Kidney epithelial cell (primary cell): ENCODE measurements at regions not wholly inside any gene's neighbourhood (a gene's known extent, or its start where the extent isn't known, plus 50 kb on each side); places are given as distances from the start of the nearest gene placed in this dataset.

ENCODE experiments used
- DNase-seq: peaks from one replicate; pipeline ENCODE4 v3.0.0-alpha.2; 2010; ENCODE audit warnings: low read depth
- H3K27me3 ChIP-seq: 2 replicates; pipeline ENCODE4 v1.6.0; 2011; ENCODE audit warnings: low read length; ENCODE audit not compliant: control insufficient read depth, insufficient read depth
- H3K36me3 ChIP-seq: 2 replicates; pipeline ENCODE4 v1.5.1; 2011; ENCODE audit warnings: low read length; ENCODE audit not compliant: control insufficient read depth, insufficient read depth
- H3K4me3 ChIP-seq: 2 replicates; pipeline ENCODE4 v1.5.1; 2011; ENCODE audit warnings: low read depth, mild to moderate bottlenecking, control low read depth, low read length
- CTCF ChIP-seq: IDR thresholded peaks from 2 replicates; pipeline ENCODE4 v1.5.1; 2011; ENCODE audit warnings: mild to moderate bottlenecking, moderate library complexity, low read length, control low read depth, inconsistent platforms; ENCODE audit not compliant: insufficient read depth, poor library complexity, severe bottlenecking

- no peak for TF ChIP-seq CTCF
- no peak overlapping the region for H3K4me3 ChIP-seq
- no peaks in the 10 kb centered on the region for H3K27me3 ChIP-seq
- no peak for DNase-seq
- H3K36me3 ChIP-seq, result no peaks in the 10 kb centered on the region
These were observed 321.2 kb upstream of the AZI2 start for GRCh38 chr3:28669870-28670269.

GRCh38 chr3:28672406-28672805 is 323.8 kb upstream of the AZI2 start:
- no peaks in the 10 kb centered on the region for H3K36me3 ChIP-seq
- no peak overlapping the region for H3K4me3 ChIP-seq
- H3K27me3 ChIP-seq, result no peaks in the 10 kb centered on the region
- no peak for DNase-seq
- no peak for TF ChIP-seq CTCF

- no peak for TF ChIP-seq CTCF
- Histone ChIP-seq H3K27me3 (no peaks in the 10 kb centered on the region), H3K4me3 (no peak overlapping the region), H3K36me3 (no peaks in the 10 kb centered on the region)
- no peak for DNase-seq
These were observed 324.8 kb upstream of the AZI2 start for GRCh38 chr3:28673446-28673845.

- H3K4me3 ChIP-seq, result no peak overlapping the region
- no peak for TF ChIP-seq CTCF
- no peaks in the 10 kb centered on the region for H3K27me3 ChIP-seq
- H3K36me3 ChIP-seq, result no peaks in the 10 kb centered on the region
- no peak for DNase-seq
These were observed 325.6 kb upstream of the AZI2 start for GRCh38 chr3:28674212-28674611.

GRCh38 chr3:28677581-28677980 is 329.0 kb upstream of the AZI2 start:
- no peak overlapping the region for H3K4me3 ChIP-seq
- no peak for DNase-seq
- no peaks in the 10 kb centered on the region for H3K36me3 ChIP-seq
- H3K27me3 ChIP-seq, result no peaks in the 10 kb centered on the region
- no peak for TF ChIP-seq CTCF

- DNase-seq, result no peak
- Histone ChIP-seq H3K4me3 (no peak overlapping the region), H3K36me3 (no peaks in the 10 kb centered on the region), H3K27me3 (no peaks in the 10 kb centered on the region)
- no peak for TF ChIP-seq CTCF
These were observed 329.5 kb upstream of the AZI2 start for GRCh38 chr3:28678086-28678485.
